Ovary (tissue), 7 donors: ENCODE measurements at regions not wholly inside any gene's neighbourhood (a gene's known extent, or its start where the extent isn't known, plus 50 kb on each side); places are given as distances from the start of the nearest gene placed in this dataset. TPM values are rescaled to one million over a fixed set of nuclear protein-coding genes. Genes with fewer than 3 reads are reported as not detected.

ENCODE experiments used
- DNase-seq, 5 donors: peaks; one replicate each; pipeline ENCODE4 v3.0.0-alpha.2; 2019 to 2020
- H3K27ac ChIP-seq, 2 donors: fragments of 200-600 bp; one replicate each; pipeline versions ENCODE4 v1.5.1 to v1.8.0; 2019 to 2022
- H3K27me3 ChIP-seq: fragments of 200-600 bp; one replicate; pipeline ENCODE4 v1.8.0; 2022
- H3K36me3 ChIP-seq: fragments of 200-600 bp; sonication (generic); one replicate; pipeline ENCODE4 v1.5.1; 2019
- H3K4me1 ChIP-seq: one replicate; pipeline ENCODE4 v1.8.1; 2013; ENCODE audit warnings: mild to moderate bottlenecking, moderate library complexity; ENCODE audit not compliant: insufficient read depth
- H3K4me3 ChIP-seq: fragments of 200-600 bp; sonication (generic); one replicate; pipeline ENCODE4 v1.5.1; 2017
- H3K9me3 ChIP-seq, 2 donors: fragments of 200-600 bp in 1 of 2; sonication (generic) in 1 of 2; one replicate each; pipeline versions ENCODE4 v1.5.1 to v1.8.1; 2013 to 2019; ENCODE audit warnings: mild to moderate bottlenecking in 1 of 2, moderate library complexity in 1 of 2
- CTCF ChIP-seq, 3 donors: fragments of 450-650 bp in 2 of 3; fragments of 200-600 bp in 1 of 3; IDR thresholded peaks; one replicate each; pipeline versions ENCODE4 v1.5.1 to v1.8.0; 2016 to 2022; ENCODE audit warnings: antibody characterized with exemption in 3 of 3, mild to moderate bottlenecking in 1 of 3
- EP300 ChIP-seq: sonication (generic); formaldehyde crosslinking; IDR thresholded peaks from one replicate; pipeline ENCODE4 v1.6.1; 2017; ENCODE audit warnings: antibody characterized with exemption
- POLR2A ChIP-seq: fragments of 450-650 bp; IDR thresholded peaks from one replicate; pipeline ENCODE4 v1.6.1; 2017; ENCODE audit warnings: antibody characterized with exemption, mild to moderate bottlenecking, moderate library complexity
- WGBS, 3 donors: extraction: QIAGEN DNeasy Blood & Tissue Kit in 1 of 3; methylation state at CpG; one replicate each; pipeline versions ENCODE4 v1.1.5 to v1.1.7; 2013 to 2017; 5-methylcytosine and 5-hydroxymethylcytosine counted together
- intact Hi-C, 4 donors: fragments of 100-400 bp; cut with DNase I; formaldehyde crosslinking; loops; one replicate each; pipeline versions ENCODE4 v1.11.0 to v1.15.1; 2022 to 2023
- small RNA-seq: library from RNA; depleted of rRNA; stranded (forward); fragments of <200 nt; gene quantifications from one replicate; pipeline ENCODE3, GENCODE V24; 2016
- donor health status: DM: no; HTN: no; CAD: no; lungs with moderate emphysema.
- donor health status: DM: no; HTN: no; CAD: no.
- donor health status: Bipolar disorder and iron deficiency.
- donor health status: DM: no; HTN: no; CAD: no.
- donor health status: DM: yes; HTN: yes; CAD: no.

- Histone ChIP-seq H3K36me3 (no peaks in the 10 kb centered on the region), H3K27me3 (no peaks in the 10 kb centered on the region), H3K4me1 (no peaks in the 10 kb centered on the region), H3K9me3 (no peaks in the 10 kb centered on the region), H3K27ac (no peak overlapping the region), H3K4me3 (no peak overlapping the region)
- DNase-seq = no peak
- WGBS, 3 donors = 81 to 94% (median 91%) methylated on average over 3 of the region's 3 CpGs
- no peak for TF ChIP-seq EP300
- intact Hi-C loops = no loop called here
Measured at GRCh38 chr3:98954791-98955604, 53.5 kb upstream of the DCBLD2 start.

GRCh38 chr3:98954242-98954641, 52.7 kb upstream of the DCBLD2 start:
- no peaks in the 10 kb centered on the region for H3K9me3 ChIP-seq
- no peak overlapping the region for H3K4me3 ChIP-seq
- H3K27ac ChIP-seq = no peak overlapping the region
- no peaks in the 10 kb centered on the region for H3K36me3 ChIP-seq
- H3K27me3 ChIP-seq = no peaks in the 10 kb centered on the region
- TF ChIP-seq POLR2A = no peak
- TF ChIP-seq EP300 = no peak
- TF ChIP-seq CTCF (IDR thresholded peaks at IDR 0.05) = no peak
- no peak for DNase-seq
- intact Hi-C loops = no loop called here
- H3K4me1 ChIP-seq = no peaks in the 10 kb centered on the region
- WGBS, 3 donors = 52 to 88% (median 87%) methylated on average over 1 of the region's 1 CpG

GRCh38 chr3:98952404-98952803, 50.9 kb upstream of the DCBLD2 start:
- H3K9me3 ChIP-seq = no peaks in the 10 kb centered on the region
- no peaks in the 10 kb centered on the region for H3K4me1 ChIP-seq
- no peak for TF ChIP-seq POLR2A
- no peak for TF ChIP-seq EP300
- no peak for TF ChIP-seq CTCF (IDR thresholded peaks at IDR 0.05)
- DNase-seq = no peak
- no peak overlapping the region for H3K27ac ChIP-seq
- no peaks in the 10 kb centered on the region for H3K36me3 ChIP-seq
- intact Hi-C loops = no loop called here
- WGBS, 3 donors = 75 to 84% (median 83%) methylated on average over 1 of the region's 1 CpG
- no peaks in the 10 kb centered on the region for H3K27me3 ChIP-seq
- no peak overlapping the region for H3K4me3 ChIP-seq

Small RNAs in the stretch of these regions (small RNA-seq; reads per million reads assigned to genes)
- gene AC107297.1 = not detected
- not detected for gene RF00066
